GM21786 (cell line): ENCODE measurements at regions not wholly inside any gene's neighbourhood (a gene's known extent, or its start where the extent isn't known, plus 50 kb on each side); places are given as distances from the start of the nearest gene placed in this dataset.

ENCODE experiments used
- ATAC-seq: cut with Tn5 transposase; IDR thresholded peaks from one replicate; pipeline ENCODE4 v1.9.1; 2021; ENCODE audit not compliant: unreplicated experiment

- ATAC-seq: no peak
Measured at GRCh38 chr10:104505521-104506042, 135.5 kb upstream of the SORCS3 start.

- no peak for ATAC-seq
Measured at GRCh38 chr10:104509981-104510380, 131.1 kb upstream of the SORCS3 start.

GRCh38 chr10:104510644-104511043 is 130.4 kb upstream of the SORCS3 start:
- no peak for ATAC-seq

- ATAC-seq: no peak
Measured at GRCh38 chr10:104512800-104513199, 128.3 kb upstream of the SORCS3 start.

GRCh38 chr10:104515678-104516199 is 125.4 kb upstream of the SORCS3 start:
- no peak for ATAC-seq

DNA sequence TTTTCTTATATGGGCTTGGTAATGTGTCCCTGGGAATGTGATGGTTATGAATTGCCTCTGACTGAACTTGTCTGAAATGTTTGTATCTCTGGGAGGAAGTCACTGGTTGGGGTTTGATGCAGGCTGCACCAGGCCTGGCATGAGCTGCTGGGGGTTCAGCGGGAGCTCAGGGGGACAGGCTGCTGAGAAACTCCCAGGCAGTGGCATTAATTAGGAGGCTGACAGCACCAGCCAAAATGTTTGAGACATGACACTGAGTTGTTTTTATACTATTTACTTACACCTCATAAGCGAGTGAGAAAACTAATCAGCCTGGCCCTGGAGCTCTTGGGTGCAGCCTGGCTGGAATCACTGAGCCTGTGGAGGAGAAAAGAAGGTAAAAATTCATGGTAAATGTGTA is 124.1 kb upstream of the SORCS3 start:
- ATAC-seq: no peak

DNA sequence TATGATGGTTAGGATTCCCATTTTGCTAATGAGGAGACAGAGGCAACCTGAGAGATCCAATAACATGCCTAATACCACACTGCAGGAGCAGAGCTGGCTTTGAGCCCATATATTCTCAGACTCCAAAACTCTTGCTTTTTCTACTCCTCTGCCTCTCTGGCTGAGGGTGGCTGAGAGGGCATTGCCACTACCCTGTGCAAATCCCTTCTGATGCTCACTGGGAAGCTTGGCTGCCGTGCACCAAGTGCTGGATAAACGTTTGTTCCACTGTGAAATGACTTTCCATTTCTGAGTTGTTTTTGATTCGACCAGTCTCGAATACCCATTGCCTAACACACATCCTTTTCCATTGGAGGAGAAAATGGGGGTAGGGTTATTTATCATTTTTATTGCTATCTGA is 123.1 kb upstream of the SORCS3 start:
- no peak for ATAC-seq

GRCh38 chr10:104518891-104519290 is 122.2 kb upstream of the SORCS3 start:
- ATAC-seq: no peak

DNA sequence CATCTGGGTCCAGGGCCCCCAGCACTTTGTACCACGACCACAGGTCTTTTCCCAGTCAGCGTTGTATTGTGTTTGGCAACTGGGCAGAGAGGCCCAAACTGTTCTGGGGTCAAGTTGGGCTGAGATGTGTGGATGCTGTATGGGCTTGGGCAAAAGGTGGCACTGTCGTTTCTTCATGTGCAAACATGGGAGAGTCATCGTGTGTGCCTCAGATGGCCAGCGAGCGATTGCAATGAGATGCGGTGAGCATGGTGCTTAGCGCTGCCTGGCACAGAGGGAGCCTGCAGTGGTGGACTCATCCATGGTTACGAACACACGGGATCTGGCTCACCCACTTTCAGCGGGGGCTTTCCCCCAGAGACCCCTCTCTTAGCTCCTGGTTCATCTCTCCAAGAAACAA is 120.4 kb upstream of the SORCS3 start:
- ATAC-seq: no peak

GRCh38 chr10:104521901-104522694 is 119.0 kb upstream of the SORCS3 start:
- no peak for ATAC-seq

DNA sequence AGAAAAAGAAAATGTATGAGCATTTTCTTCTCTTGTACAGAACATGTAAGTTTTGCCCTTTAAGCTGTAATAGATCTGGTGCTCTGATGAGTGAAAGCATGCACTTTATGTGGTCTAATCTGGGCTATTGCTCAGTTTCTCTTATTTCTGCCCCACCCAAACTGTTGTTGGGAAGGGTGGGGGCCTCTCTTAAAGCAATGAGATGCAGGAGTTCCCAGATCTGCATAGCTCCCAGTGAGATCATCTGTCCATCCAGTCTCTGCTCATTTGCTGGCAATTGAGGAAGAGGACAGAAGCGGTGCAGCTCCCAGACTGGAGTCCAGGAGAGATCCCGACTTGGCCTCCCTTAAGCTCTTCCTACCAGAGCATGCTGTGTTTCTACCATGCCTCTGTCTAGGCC is 114.9 kb upstream of the SORCS3 start:
- ATAC-seq: no peak

GRCh38 chr10:104527013-104527412 is 114.1 kb upstream of the SORCS3 start:
- no peak for ATAC-seq

- no peak for ATAC-seq
Measured at GRCh38 chr10:104540181-104540580, 100.9 kb upstream of the SORCS3 start.

DNA sequence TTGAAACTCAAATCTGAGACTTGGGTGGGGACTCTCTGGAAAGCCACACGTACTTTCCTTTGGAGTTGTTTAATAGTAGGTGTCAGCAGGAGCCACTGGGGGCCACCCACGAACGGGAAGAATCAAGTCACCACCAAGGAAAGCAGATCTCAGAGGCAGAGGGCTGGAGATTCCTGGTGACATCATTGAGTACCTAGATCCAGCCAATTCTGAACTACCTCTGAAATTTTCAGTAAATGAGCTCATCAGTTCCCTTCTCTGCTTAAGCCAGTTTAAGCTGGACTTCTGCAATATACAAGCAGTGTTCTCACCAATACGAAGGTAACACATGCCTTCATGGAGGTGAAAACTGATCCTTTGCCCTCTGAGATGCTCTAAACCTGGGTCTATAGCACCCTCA is 99.3 kb upstream of the SORCS3 start:
- ATAC-seq: no peak

DNA sequence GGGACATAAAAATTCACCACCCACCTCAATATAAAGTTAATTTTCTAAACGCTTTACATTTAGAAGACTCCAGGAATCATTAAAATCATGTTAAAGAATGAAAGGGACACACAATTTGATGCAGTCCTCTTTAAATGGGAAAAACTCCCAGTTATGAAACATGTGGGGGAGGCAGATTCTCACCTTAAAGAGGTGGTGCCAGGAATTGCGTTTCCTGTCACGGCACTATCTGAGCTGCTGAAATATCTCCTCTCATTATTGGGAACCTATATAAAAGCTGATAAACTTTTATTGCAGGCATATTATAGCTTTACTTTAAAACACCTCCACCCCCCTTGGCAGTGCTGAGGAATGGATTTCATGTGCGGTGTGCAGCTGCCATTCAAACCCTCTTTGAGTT is 94.8 kb upstream of the SORCS3 start:
- no peak for ATAC-seq

DNA sequence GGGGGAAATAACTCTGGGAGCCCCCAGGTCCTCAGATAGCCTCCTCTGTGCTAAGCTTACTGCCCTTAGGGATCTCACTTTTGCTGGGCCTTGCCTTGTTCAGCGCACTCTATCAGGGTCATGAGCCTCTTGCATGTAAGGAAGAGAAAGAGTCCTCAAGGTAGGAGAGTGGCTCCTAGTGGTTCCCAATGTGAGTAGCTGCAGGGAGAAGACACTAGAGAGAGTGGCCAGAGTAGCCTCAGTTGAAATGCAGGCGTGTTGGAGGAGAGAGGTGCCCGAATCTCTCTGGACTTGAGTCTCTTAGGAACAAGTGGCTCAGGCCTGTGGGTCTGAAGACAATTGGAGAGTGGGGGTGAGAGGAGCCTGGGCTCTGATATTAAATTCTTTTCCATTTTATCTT is 94.3 kb upstream of the SORCS3 start:
- ATAC-seq: no peak

GRCh38 chr10:104548090-104548489 is 93.0 kb upstream of the SORCS3 start:
- no peak for ATAC-seq

DNA sequence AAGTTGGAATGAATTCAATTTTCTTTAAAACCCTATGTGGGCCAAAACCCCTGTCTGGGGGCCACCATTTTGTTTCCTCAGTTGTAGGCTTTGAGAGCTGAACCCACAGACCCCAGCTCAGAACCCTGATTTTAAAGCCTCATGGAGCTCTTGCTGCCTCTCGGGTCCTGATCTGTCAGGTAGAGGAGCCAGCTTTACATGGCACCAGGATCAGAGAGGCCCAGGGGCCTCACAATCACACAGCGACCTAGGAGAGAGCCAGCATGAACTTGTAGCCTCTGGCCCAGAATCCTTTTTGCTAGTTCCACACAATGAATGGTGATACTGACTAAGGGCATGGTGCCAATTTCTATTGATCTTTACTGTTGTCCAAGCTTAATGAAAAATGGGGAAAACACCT is 84.3 kb upstream of the SORCS3 start:
- ATAC-seq: no peak

- ATAC-seq: no peak
Measured at GRCh38 chr10:104557966-104558365, 83.1 kb upstream of the SORCS3 start.

DNA sequence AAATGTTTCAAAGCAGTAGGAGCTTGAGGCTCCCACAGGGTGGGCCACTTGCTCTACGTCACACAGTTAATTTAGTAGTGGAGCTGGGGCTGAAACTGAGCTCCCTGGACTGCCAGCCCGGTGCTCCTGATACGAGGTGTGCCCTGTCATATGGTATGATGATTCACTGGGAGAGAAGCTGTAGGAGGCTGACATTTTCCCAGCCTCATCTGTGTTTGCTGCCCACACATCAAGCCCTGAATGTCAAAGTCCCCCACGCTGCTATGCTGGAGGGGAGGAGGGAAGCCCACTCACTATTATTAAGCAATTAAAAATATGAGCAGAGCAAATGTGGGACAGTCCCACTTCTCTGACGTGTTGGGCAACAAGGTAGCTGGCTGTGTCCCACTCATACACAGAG is 81.2 kb upstream of the SORCS3 start:
- ATAC-seq: no peak

DNA sequence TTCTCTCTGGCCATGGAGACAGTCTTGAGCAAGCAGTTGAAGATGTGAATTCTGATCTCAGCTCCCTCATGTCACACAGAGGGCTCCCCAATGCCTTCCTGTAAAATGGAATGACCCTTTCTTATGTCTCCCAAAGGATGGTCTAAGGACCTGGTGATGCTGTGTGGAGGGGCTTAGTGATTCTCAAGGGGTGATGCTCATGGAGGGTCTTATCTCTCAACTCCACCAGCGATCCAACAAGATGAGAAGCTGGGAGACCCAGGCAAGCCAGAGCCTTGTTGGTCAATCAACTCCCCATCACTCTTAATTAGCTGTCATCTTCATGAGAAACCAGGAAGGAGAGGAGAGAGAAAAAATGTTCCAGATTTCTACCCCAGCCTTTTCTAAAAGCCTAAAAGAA is 78.0 kb upstream of the SORCS3 start:
- ATAC-seq: no peak

GRCh38 chr10:104563548-104563947 is 77.5 kb upstream of the SORCS3 start:
- no peak for ATAC-seq

DNA sequence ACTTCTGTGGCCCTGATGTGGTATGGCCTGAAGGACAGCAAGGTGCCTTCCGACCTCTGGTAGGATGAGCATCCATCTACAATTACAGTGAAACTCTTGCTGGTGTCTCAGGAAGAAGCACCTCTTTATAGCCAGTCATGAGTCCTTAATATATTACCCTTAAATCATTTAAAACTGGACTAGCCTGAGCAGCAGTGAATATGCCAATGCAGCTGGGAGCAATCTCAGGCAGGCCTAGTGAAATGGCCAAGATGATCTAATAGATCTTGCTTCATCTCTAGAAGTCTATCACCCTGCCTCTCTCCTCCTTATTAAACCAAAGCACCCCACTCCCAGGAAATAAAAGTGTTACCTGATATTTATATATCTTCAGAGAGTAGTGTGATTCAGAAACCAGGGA is 66.7 kb upstream of the SORCS3 start:
- no peak for ATAC-seq
